ENCODE measurements at regions not wholly inside any gene's neighbourhood (a gene's known extent, or its start where the extent isn't known, plus 50 kb on each side); places are given as distances from the start of the nearest gene placed in this dataset.

DNA sequence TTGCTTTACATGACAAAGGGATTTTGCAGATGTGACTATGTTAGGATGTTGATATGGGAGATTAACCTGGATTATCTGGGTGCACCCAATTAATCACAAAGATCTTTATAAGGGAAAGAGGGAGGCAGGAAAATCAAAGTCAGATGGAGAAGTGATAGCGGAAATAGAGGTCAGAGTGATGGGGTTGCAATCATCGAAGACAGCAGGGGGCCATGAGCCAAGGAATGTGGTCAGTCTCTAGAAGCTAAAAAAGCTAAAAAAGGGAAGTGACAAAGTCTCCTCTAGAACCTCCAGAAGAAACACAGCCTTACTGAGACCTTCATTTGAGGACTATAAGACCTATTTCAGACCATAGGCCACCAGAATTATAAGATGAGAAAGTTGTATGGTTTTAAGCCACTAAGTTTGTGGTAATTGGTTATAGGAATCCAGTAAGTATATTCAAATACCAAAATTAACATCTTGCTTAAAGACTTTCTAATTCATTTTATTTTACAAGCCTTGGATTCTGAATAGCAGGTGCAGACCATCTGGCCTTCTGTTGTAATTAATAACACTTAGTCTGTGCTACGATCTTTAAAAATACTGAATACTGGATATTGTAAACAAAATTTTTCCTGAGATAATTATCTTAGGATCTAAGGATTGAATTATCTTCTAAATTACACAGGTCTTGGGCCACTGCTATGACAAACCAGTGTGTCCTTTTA lies 493.4 kb upstream of the PCDH20 start:
- no peaks in the 10 kb centered on the region for H3K36me3 ChIP-seq (replicated peaks in 1 of 2; ENCODE audit: insufficient read depth in 1 of 2, low read depth in 2 of 2)
- no peak overlapping the region for H3K27ac ChIP-seq
- no peaks in the 10 kb centered on the region for H3K4me1 ChIP-seq
- H3K4me3 ChIP-seq = no peak overlapping the region
- no peaks in the 10 kb centered on the region for H3K9me3 ChIP-seq
- intact Hi-C loops (cut with DNase I) = no loop called here
- WGBS, 2 donors = 67 to 70% methylated on average over 3 of the region's 3 CpGs
- DNase-seq = no peak
- no peaks in the 10 kb centered on the region for H3K27me3 ChIP-seq
- ATAC-seq = no peak
- TF ChIP-seq POLR2A (IDR thresholded peaks at IDR 0.05) (no peak), CTCF (IDR thresholded peaks at IDR 0.05) (no peak)

DNA sequence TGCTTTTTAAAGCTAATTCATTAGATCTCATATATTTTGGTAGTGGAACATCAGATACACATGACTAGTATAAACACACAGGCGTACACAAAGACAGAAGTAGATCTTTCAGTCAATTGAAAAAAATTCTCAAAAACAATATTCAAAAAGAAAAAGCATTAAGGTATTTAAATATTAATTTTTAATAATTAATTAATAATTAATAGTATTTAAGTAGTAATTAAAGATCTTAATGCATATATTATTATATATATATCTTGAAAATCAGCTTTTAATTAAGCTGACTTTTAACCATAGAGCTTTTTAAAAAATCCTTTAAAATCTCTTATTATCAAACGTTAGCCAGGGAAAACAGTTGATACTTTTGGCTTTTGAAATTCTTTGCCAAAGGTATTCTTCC lies 489.4 kb upstream of the PCDH20 start:
- intact Hi-C loops (cut with DNase I) = no loop called here
- H3K36me3 ChIP-seq (replicated peaks in 1 of 2; ENCODE audit: insufficient read depth in 1 of 2, low read depth in 2 of 2) = no peaks in the 10 kb centered on the region
- no peak overlapping the region for H3K27ac ChIP-seq
- TF ChIP-seq CTCF (IDR thresholded peaks at IDR 0.05) (no peak), POLR2A (IDR thresholded peaks at IDR 0.05) (no peak)
- no peaks in the 10 kb centered on the region for H3K27me3 ChIP-seq
- H3K4me1 ChIP-seq = no peaks in the 10 kb centered on the region
- DNase-seq (no peak), ATAC-seq (no peak)
- H3K9me3 ChIP-seq = no peaks in the 10 kb centered on the region
- 49 to 65% methylated on average over 2 of the region's 2 CpGs for WGBS, 2 donors
- no peak overlapping the region for H3K4me3 ChIP-seq

DNA sequence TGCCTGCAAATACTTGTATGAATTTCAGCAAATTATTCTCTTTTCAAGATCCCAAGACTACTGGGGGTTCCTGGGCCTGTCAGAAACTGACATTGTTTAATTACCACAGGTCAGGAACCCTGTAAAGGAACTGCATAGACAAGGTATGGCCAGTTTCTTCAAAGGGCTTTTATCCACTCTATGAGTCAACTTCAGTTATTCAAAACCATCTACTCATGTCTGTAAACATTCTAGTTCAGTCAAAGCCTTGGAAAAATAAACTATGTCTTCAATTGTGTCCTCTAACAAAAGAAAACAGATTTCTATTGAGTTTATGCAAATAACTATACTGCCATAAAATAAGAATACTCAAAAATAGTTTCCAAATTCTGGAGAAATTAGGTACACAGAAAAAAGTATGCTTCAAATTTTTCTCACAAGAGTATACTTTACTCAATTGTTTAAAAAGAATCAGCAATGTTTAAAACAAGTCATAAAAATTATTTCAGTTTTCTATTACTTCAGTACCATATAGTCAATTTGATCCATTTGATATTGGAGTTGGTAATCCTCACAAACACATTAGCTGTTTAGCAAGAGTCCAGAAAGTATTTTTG lies 486.4 kb upstream of the PCDH20 start:
- ATAC-seq (no peak), DNase-seq (no peak)
- no peak overlapping the region for H3K27ac ChIP-seq
- no peaks in the 10 kb centered on the region for H3K9me3 ChIP-seq
- H3K4me3 ChIP-seq = no peak overlapping the region
- TF ChIP-seq CTCF (IDR thresholded peaks at IDR 0.05) = no peak
- no peak for TF ChIP-seq POLR2A (IDR thresholded peaks at IDR 0.05)
- H3K36me3 ChIP-seq (replicated peaks in 1 of 2; ENCODE audit: insufficient read depth in 1 of 2, low read depth in 2 of 2) = no peaks in the 10 kb centered on the region
- intact Hi-C loops (cut with DNase I) = no loop called here
- no peaks in the 10 kb centered on the region for H3K4me1 ChIP-seq
- H3K27me3 ChIP-seq = no peaks in the 10 kb centered on the region

GRCh38 chr13:61900033-61900432 lies 484.4 kb upstream of the PCDH20 start:
- no peak overlapping the region for H3K27ac ChIP-seq
- H3K27me3 ChIP-seq = no peaks in the 10 kb centered on the region
- TF ChIP-seq POLR2A (IDR thresholded peaks at IDR 0.05) (no peak), CTCF (IDR thresholded peaks at IDR 0.05) (no peak)
- H3K36me3 ChIP-seq (replicated peaks in 1 of 2; ENCODE audit: insufficient read depth in 1 of 2, low read depth in 2 of 2) = no peaks in the 10 kb centered on the region
- DNase-seq (no peak), ATAC-seq (no peak)
- H3K4me1 ChIP-seq = no peaks in the 10 kb centered on the region
- 36 to 42% methylated on average over 3 of the region's 3 CpGs for WGBS, 2 donors
- H3K9me3 ChIP-seq = no peaks in the 10 kb centered on the region
- intact Hi-C loops (cut with DNase I) = no loop called here
- H3K4me3 ChIP-seq = no peak overlapping the region

GRCh38 chr13:61898207-61898606 lies 482.6 kb upstream of the PCDH20 start:
- ATAC-seq (no peak), DNase-seq (no peak)
- H3K27ac ChIP-seq = no peak overlapping the region
- no peaks in the 10 kb centered on the region for H3K27me3 ChIP-seq
- no peak overlapping the region for H3K4me3 ChIP-seq
- H3K4me1 ChIP-seq = no peaks in the 10 kb centered on the region
- H3K9me3 ChIP-seq = no peaks in the 10 kb centered on the region
- H3K36me3 ChIP-seq (replicated peaks in 1 of 2; ENCODE audit: insufficient read depth in 1 of 2, low read depth in 2 of 2) = no peaks in the 10 kb centered on the region
- TF ChIP-seq CTCF (IDR thresholded peaks at IDR 0.05) (no peak), POLR2A (IDR thresholded peaks at IDR 0.05) (no peak)
- WGBS, 2 donors = 49 to 54% methylated on average over 2 of the region's 2 CpGs
- intact Hi-C loops (cut with DNase I) = no loop called here
